MV-4-11 (cell line): ENCODE measurements at regions not wholly inside any gene's neighbourhood (a gene's known extent, or its start where the extent isn't known, plus 50 kb on each side); places are given as distances from the start of the nearest gene placed in this dataset.

Experiments used
- DNase-seq: peaks from one replicate; lab custom pipeline; 2025; lab: John Stamatoyannopoulos, UW

- no peak for DNase-seq
These were observed 214.0 kb upstream of the ADRA1B start for GRCh38 chr5:159702301-159702700.

DNA sequence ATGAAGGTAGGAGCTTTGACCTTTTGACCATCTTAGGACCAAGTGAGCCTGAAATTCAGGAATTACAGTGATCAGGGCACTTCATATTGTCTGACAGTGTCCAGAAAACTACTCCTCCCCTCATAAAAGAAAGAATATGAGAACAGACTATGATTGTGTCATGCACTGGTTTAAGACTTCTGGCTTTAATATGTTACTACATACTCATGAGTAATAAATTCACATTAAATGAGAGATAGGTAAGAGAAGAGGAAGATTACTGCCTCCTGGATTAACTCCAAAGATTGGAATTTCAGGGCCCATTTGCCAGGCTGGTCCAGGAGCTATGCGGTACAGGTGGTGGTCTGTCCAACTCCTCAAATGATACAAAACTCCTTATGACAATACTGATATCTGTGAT is 213.5 kb upstream of the ADRA1B start:
- DNase-seq, result no peak

GRCh38 chr5:159704160-159704559 is 212.1 kb upstream of the ADRA1B start:
- DNase-seq, result no peak

DNA sequence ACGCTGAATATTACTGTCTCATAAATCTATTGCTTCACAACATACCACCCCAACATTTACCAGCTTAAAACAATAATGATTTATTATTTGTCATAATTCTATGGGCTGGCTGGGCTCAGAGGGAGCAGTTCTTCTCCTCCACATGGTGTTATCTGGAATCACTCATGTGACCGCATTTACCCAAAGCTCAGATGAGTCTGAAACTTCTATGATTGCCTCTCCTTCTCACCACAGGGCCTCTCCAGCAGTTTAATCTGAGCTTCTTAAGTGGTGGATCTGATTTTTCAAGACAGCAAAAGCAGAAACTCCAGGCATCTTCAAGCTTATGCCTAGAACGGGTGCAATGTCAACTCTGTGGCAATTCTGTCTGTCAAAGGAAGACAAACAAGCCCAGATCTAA is 210.3 kb upstream of the ADRA1B start:
- DNase-seq, result no peak

GRCh38 chr5:159708090-159708489 is 208.2 kb upstream of the ADRA1B start:
- no peak for DNase-seq

DNA sequence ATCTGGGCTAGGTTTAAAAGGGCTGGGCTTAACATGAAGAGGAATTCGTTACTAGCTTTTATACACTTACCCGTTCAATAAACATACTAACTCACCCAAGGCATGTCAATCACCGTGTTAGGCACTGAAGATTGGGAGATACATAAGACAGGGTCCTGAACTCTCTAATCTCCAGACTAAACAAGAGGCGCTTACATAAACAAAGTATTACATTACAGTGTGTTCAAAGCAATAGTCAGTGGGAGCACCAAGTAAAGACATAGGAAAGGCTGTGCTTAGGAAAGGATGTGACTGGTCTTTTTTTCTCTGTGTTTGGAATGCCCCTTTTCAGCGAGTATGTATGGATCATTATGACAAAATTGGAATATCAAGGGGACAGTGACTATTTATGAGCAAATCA is 203.6 kb upstream of the ADRA1B start:
- DNase-seq, result no peak

DNA sequence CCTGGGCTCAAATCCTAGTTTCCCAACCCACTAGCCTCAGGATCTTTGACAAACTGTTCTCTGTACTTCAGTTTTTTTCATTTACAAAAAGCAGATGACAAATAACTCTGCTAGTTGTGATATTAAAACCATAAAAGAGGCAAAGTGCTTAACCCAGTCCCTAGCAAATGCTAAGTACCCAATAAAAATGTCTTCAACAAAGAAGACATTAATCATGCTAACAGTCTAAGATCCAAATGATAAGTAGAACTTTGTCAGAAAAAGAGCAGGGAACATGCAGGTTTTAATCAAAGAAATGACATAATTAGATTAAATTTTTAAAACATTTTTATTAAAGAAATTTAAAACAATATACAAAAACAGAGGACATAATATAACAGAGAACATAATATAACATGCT is 203.0 kb upstream of the ADRA1B start:
- no peak for DNase-seq

- no peak for DNase-seq
These were observed 202.5 kb upstream of the ADRA1B start for GRCh38 chr5:159713773-159714172.

DNA sequence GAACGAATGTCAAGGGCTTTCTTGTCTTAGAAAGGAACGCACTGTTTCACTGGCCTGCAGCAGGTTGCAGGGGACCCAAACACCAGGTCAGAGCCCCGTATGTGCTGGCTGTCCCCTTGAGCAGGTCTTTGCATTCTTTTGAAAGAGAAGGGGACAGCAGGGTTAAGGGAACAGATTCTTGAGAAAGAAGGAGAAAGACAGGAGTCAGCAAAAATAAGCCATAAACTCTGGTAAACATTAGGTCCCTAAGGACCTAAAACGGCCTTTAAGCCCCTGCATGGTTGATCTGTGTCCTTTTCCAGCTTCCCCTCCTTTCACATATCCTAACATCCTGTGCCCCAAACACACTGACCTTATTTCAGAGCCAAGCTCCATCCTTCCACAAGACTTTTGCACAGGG is 190.8 kb upstream of the ADRA1B start:
- no peak for DNase-seq

- DNase-seq, result no peak
These were observed 189.1 kb upstream of the ADRA1B start for GRCh38 chr5:159727167-159727566.

GRCh38 chr5:159730285-159730684 is 186.0 kb upstream of the ADRA1B start:
- DNase-seq, result no peak

DNA sequence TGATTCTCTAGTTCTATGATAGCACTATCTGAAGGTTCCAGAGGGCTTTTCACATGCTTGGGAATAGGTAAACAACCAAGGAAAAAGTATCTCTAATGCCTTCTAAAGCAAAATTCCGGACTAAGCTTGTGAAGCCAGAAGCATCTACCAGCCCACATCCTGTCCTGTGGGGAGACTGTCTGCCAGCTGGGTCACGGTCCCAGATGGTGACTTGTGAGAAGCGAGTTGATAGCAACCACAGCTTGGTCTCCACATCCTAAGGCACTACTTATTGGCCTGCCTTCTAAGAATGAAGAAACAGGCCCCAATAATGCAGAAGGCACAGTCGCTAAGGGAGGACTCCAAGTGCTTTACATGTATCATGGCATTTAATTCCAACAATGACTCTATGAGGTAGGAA is 184.1 kb upstream of the ADRA1B start:
- peak; percentile 95 for DNase-seq

DNA sequence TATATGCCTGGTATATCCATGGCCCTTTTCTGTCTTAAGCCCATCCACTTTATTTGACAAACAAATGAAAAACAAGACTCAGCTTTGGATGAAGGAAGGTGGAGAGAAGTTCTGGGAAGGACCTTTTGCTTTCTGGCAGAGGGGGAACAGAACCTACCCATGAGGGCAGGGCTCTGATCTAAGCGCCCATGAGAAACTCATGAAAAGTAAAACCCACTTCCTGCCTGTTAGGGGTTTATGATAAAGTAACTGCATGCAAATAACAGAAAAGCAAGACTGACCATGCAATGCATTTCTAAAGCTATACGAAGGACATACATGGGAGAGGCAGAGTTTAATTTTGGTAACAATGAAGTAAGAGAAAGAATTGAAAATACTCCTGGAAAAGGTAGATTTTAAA is 181.9 kb upstream of the ADRA1B start:
- peak; percentile 23 for DNase-seq

DNA sequence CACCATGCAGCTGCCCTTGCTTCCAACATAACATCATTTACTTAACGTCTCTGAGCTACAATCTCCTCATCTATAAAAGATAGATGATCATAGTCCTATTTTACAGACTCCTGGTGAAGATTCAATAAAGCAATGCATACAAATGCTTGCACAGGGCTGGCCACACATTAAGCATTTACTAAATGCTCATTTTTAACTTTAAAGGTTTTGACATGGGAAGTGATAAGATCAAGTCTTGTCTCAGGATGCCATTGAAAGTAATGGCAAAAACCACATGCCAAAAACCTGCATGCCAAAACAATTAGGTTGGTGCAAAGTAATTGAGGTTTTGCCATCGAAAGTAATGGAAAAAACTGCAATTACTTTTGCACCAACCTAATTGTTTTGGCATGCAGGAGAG is 181.2 kb upstream of the ADRA1B start:
- no peak for DNase-seq

GRCh38 chr5:159735749-159736660 is 180.3 kb upstream of the ADRA1B start:
- DNase-seq, result no peak

DNA sequence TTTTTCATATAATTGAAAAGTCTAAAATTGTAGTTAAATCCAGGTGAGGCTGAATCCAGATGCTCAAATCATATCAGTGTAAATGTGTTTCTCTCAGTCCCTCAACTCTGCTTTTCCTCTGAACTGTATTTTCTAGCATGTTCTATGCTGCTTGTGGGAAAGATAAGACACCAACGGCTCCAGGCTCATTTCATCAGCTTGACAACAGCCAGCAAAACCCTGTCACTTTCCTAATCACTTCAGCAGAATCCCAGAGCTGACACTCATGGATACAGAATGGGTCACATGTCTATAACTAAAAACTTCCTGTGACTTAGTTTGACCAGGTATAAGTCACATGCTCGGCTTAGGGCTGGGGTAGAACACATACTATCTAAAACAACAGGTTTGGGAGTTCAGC is 179.4 kb upstream of the ADRA1B start:
- no peak for DNase-seq

GRCh38 chr5:159737263-159737662 is 179.0 kb upstream of the ADRA1B start:
- peak; percentile 15 for DNase-seq

DNA sequence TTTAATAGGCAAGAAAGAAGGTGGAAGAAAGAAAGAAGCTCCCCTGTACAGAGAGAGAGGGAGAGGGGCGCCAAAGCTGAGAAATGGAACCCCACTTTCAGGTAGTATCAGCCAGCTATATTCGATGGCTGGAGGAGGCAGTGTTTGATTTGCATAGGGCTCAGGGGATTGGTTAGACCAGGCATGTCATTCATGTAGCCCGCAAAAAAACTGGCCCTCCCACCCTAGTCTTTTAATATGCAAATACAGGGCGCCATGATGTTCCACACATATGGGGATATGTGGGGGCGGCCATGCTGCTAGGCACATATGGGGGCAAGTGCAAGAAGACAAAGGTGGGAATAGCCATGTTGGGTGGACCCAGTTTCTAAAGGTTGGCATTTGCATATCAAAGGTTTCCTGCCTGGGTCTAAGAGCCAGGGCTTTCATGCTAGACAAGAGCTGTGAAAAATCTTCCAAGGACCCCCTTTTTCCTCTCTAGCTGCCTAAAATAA is 174.4 kb upstream of the ADRA1B start:
- DNase-seq, result no peak

- DNase-seq, result no peak
These were observed 173.0 kb upstream of the ADRA1B start for GRCh38 chr5:159743234-159743633.

GRCh38 chr5:159746707-159747106 is 169.6 kb upstream of the ADRA1B start:
- no peak for DNase-seq

GRCh38 chr5:159749146-159749545 is 167.1 kb upstream of the ADRA1B start:
- no peak for DNase-seq

DNA sequence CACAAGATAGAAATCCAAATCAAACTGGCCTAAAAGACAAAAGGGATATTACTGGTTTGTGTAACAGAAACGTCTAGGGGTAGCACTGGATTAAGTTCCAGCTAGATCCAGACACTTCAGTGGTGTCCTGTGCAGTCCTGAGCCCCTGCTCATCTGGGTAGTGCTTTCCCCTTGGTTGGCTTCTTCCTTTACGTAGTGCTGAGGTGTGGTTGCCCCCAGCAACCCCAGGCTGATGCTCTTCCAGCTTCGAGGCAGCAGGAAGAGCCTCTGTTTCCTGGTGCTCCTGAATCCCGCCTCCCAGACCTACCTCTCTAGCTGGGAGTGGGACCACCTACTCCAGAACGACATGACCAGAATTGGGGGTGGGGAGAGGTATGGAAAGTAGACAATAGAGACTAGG is 166.1 kb upstream of the ADRA1B start:
- no peak for DNase-seq

- DNase-seq, result no peak
These were observed 164.8 kb upstream of the ADRA1B start for GRCh38 chr5:159751459-159751858.
